K562 (cell line): ENCODE measurements at regions not wholly inside any gene's neighbourhood (a gene's known extent, or its start where the extent isn't known, plus 50 kb on each side); places are given as distances from the start of the nearest gene placed in this dataset.

Source experiments
- ATAC-seq: fragments of 200-7000 bp; cut with Tn5 transposase; 3 replicates; pipeline ENCODE4 v1.9.1; 2020; ENCODE audit warnings: moderate library complexity
- BruUV-seq: library from RNA; stranded (reverse); fragments of 400-500 nt; replicated peaks from 2 replicates; lab custom pipeline; 2021; lab: Mats Ljungman, UMichigan
- CTCF ChIA-PET: fragments of 300-600 bp; formaldehyde crosslinking; extraction: SDS; loops from one replicate; lab custom pipeline; 2021; ENCODE audit warnings: low intra/inter-chr PET ratio; lab: Yijun Ruan, JAX
- POLR2A ChIA-PET: fragments of 300-600, 350-650 bp; sonication (Branson Sonifier 250); formaldehyde crosslinking; extraction: SDS; loops from one replicate; lab custom pipeline; 2021; ENCODE audit warnings: antibody characterized with exemption, inconsistent platforms; lab: Yijun Ruan, JAX
- DNase-seq, 4 experiments: peaks; one replicate each; pipeline versions ENCODE4 v3.0.0 to v3.0.0-alpha.2; 2011 to 2018; ENCODE audit warnings: low spot score in 3 of 4, mixed read lengths in 3 of 4; ENCODE audit errors: extremely low read depth in 1 of 4
- FAIRE-seq: peaks from 2 replicates; lab custom pipeline; 2011; peaks lifted over from hg19 to GRCh38; lab: Jason Lieb, UNC
- H2AFZ ChIP-seq: 2 replicates; pipeline ENCODE4 v1.6.0; 2011; ENCODE audit warnings: low read depth, low read length, control low read depth, inconsistent platforms
- H3K27ac ChIP-seq: fragments of 200-600 bp; 3 replicates; pipeline ENCODE4 v1.8.0; 2011; ENCODE audit warnings: low read depth, mild to moderate bottlenecking, control low read depth, inconsistent platforms, low read length, moderate library complexity, mixed read lengths; ENCODE audit errors: extremely low read depth
- H3K27me3 ChIP-seq, 2 experiments: fragments of 300-600 bp in 1 of 2; 2 replicates in 1 of 2; 3 replicates in 1 of 2; pipeline versions ENCODE4 v1.6.0 to v1.8.0; 2011; ENCODE audit warnings: inconsistent platforms in 2 of 2, low read length in 2 of 2, mild to moderate bottlenecking in 1 of 2, mixed read lengths in 1 of 2, moderate library complexity in 1 of 2; ENCODE audit not compliant: control insufficient read depth in 2 of 2, insufficient read depth in 2 of 2
- H3K36me3 ChIP-seq: fragments of 300-600 bp; 3 replicates; pipeline ENCODE4 v1.8.0; 2011; ENCODE audit warnings: mild to moderate bottlenecking, low read length, inconsistent platforms; ENCODE audit not compliant: control insufficient read depth, insufficient read depth
- H3K4me1 ChIP-seq, 2 experiments: fragments of 200-600 bp in 1 of 2; replicated peaks in 1 of 2; 2 replicates in 1 of 2; 3 replicates in 1 of 2; pipeline versions ENCODE4 v1.5.1 to v1.8.0; 2011; ENCODE audit warnings: inconsistent platforms in 2 of 2, low read length in 2 of 2, mild to moderate bottlenecking in 1 of 2, mixed read lengths in 1 of 2, moderate library complexity in 1 of 2; ENCODE audit not compliant: control insufficient read depth in 2 of 2, insufficient read depth in 2 of 2
- H3K4me2 ChIP-seq: 2 replicates; pipeline ENCODE4 v1.6.1; 2011; ENCODE audit warnings: low read length, control low read depth, inconsistent platforms, mixed read lengths; ENCODE audit not compliant: insufficient read depth
- H3K4me3 ChIP-seq: fragments of 200-600 bp; sonication (generic), shearing (Covaris generic); 2 replicates; pipeline ENCODE4 v1.5.1; 2016; ENCODE audit warnings: control low read depth, inconsistent platforms
- H3K79me2 ChIP-seq: fragments of 200-600 bp; 3 replicates; pipeline ENCODE4 v1.8.0; 2011; ENCODE audit warnings: low read length, inconsistent platforms; ENCODE audit not compliant: control insufficient read depth, insufficient read depth
- H3K9ac ChIP-seq, 2 experiments: 2 replicates each; pipeline versions ENCODE4 v1.6.0 to v1.6.1; 2011; ENCODE audit warnings: low read depth in 2 of 2, low read length in 2 of 2, control low read depth in 1 of 2, inconsistent platforms in 1 of 2, mild to moderate bottlenecking in 1 of 2, mixed read lengths in 1 of 2; ENCODE audit not compliant: insufficient read depth in 1 of 2
- H3K9me1 ChIP-seq: one replicate; pipeline ENCODE4 v1.6.0; 2011; ENCODE audit warnings: inconsistent platforms, mild to moderate bottlenecking, low read length, moderate library complexity; ENCODE audit not compliant: control insufficient read depth, insufficient read depth
- H3K9me3 ChIP-seq: replicated peaks from 2 replicates; pipeline ENCODE4 v1.5.1; 2011; ENCODE audit warnings: low read depth, low read length, inconsistent platforms; ENCODE audit not compliant: control insufficient read depth, insufficient read depth
- H4K20me1 ChIP-seq: replicated peaks from 2 replicates; pipeline ENCODE4 v1.6.1; 2011; ENCODE audit warnings: low read length, inconsistent platforms, mixed read lengths; ENCODE audit not compliant: control insufficient read depth, insufficient read depth
- CEBPB ChIP-seq: fragments of 450-650 bp; IDR thresholded peaks from 2 replicates; pipeline ENCODE4 v1.6.1; 2016; ENCODE audit warnings: missing genetic modification characterization, missing compliant biosample characterization
- EZH2 ChIP-seq: IDR thresholded peaks from 2 replicates; pipeline ENCODE4 v1.6.1; 2012; ENCODE audit warnings: low read depth, mild to moderate bottlenecking, inconsistent platforms, low read length, borderline replicate concordance
- GTF2E2 ChIP-seq: fragments of 200-800 bp; sonication (Bioruptor generic); IDR thresholded peaks from 2 replicates; pipeline ENCODE4 v1.6.1; 2016; ENCODE audit warnings: missing genetic modification characterization, missing compliant biosample characterization
- HCFC1 ChIP-seq: IDR thresholded peaks from 2 replicates; pipeline ENCODE4 v1.6.1; 2012; ENCODE audit warnings: low read depth, low read length, improper control_type of control experiment
- KAT8 ChIP-seq: fragments of 450-650 bp; IDR thresholded peaks from 2 replicates; pipeline ENCODE4 v1.6.1; 2016; ENCODE audit warnings: low read depth, mild to moderate bottlenecking
- MAFF ChIP-seq: IDR thresholded peaks from 2 replicates; pipeline ENCODE4 v1.6.1; 2012; ENCODE audit warnings: low read length, improper control_type of control experiment
- MAFG ChIP-seq: fragments of 450-650 bp; conservative IDR thresholded peaks from 2 replicates; pipeline ENCODE4 v1.6.1; 2016; ENCODE audit warnings: missing genetic modification characterization, missing compliant biosample characterization
- MAFK ChIP-seq: IDR thresholded peaks from 2 replicates; pipeline ENCODE4 v1.6.1; 2011; ENCODE audit warnings: low read length, improper control_type of control experiment
- MYC ChIP-seq, 2 experiments: fragments of 250-450 bp in 1 of 2; sonication (Bioruptor Pico) in 1 of 2; IDR thresholded peaks; 2 replicates each; pipeline versions ENCODE4 v1.5.1 to v1.6.1; 2012 to 2021; ENCODE audit warnings: low read depth in 2 of 2, borderline replicate concordance in 1 of 2, improper control_type of control experiment in 1 of 2, low read length in 1 of 2, mild to moderate bottlenecking in 1 of 2, moderate library complexity in 1 of 2
- RFX7 ChIP-seq: fragments of 250-450 bp; sonication (Bioruptor Pico); IDR thresholded peaks from 2 replicates; pipeline ENCODE4 v1.5.1; 2021; ENCODE audit warnings: mild to moderate bottlenecking
- ZNF316 ChIP-seq: fragments of 450-650 bp; IDR thresholded peaks from 2 replicates; pipeline ENCODE4 v1.6.1; 2016
- ZNF57 ChIP-seq: fragments of 450-650 bp; formaldehyde crosslinking; IDR thresholded peaks from 2 replicates; pipeline ENCODE4 v1.4.0; 2020; ENCODE audit warnings: mild to moderate bottlenecking, moderate library complexity
- ZNF830 ChIP-seq: fragments of 250-450 bp; sonication (Bioruptor Pico); IDR thresholded peaks from 2 replicates; pipeline ENCODE4 v1.5.0; 2021; ENCODE audit warnings: mild to moderate bottlenecking
- WGBS: fragments of 100-300 bp; shearing (Covaris generic); methylation state at CpG from one replicate; pipeline ENCODE4 v1.1.6; 2016; ENCODE audit warnings: low coverage, mixed read lengths; ENCODE audit not compliant: insufficient coverage; ENCODE audit errors: missing lambda C conversion rate; 5-methylcytosine and 5-hydroxymethylcytosine counted together
- in situ Hi-C: fragments of 300-500 bp; cut with MboI; formaldehyde crosslinking; loops from 4 replicates; pipeline ENCODE4 v1.15.0; 2018; ENCODE audit warnings: inconsistent platforms, mixed read lengths
- intact Hi-C: fragments of 100-400 bp; cut with micrococcal nuclease; formaldehyde crosslinking; loops from 2 replicates; pipeline ENCODE4 v1.14.2; 2022
- TF ChIP-seq, protein P1 (sequence below): sonication (generic); formaldehyde crosslinking; IDR thresholded peaks from 2 replicates; pipeline ENCODE4 v1.8.1; 2023; ENCODE audit warnings: mild to moderate bottlenecking, missing genetic modification reagents

DNA sequence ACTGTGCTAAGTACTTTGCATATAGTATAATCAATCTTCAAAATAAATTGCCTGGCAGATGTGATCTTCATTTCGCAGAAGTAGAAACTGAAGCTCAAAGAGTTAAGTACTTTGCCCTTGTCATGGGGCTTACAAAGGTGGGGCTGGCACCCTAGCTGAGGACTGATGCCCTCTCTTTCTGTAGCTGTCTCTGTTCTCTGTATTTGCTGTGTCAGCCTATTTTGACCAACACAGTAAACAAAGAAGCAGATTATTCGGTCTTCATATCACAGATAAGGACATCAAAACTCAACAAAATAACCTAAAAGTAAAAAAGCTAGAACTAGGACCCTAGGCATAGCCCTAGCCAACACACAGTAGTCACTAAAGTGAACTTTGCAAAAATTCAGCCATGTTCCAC is 570.5 kb upstream of the TENM3 start:
- no peaks in the 10 kb centered on the region for H3K4me1 ChIP-seq
- no peak overlapping the region for H3K4me3 ChIP-seq
- no TSS peak for BruUV-seq
- H3K79me2 ChIP-seq = no peaks in the 10 kb centered on the region
- no peak overlapping the region for H2AFZ ChIP-seq
- ATAC-seq = no peak
- no peaks in the 10 kb centered on the region for H3K9me1 ChIP-seq
- ChIA-PET POLR2A (no interaction called here), CTCF (no interaction called here)
- H3K9me3 ChIP-seq = no peaks in the 10 kb centered on the region
- H3K4me2 ChIP-seq = no peak overlapping the region
- H3K27ac ChIP-seq = no peak overlapping the region
- H3K36me3 ChIP-seq = no peaks in the 10 kb centered on the region
- intact Hi-C loops = no loop called here
- no peak for FAIRE-seq
- no peaks in the 10 kb centered on the region for H3K27me3 ChIP-seq
- no peaks in the 10 kb centered on the region for H4K20me1 ChIP-seq
- H3K9ac ChIP-seq = no peak overlapping the region
- in situ Hi-C loops = no loop called here
- WGBS = 0% methylated on average over 2 of the region's 2 CpGs
- DNase-seq = no peak
- TF ChIP-seq EZH2 (no peak), MAFF (peak; percentile 49), GTF2E2 (no peak), ZNF830 (no peak), KAT8 (no peak), HCFC1 (no peak), MYC (IDR thresholded peaks at IDR 0.05; ENCODE audit: low read depth, low read length) (no peak), MYC (CRISPR knock-in tag; IDR thresholded peaks at IDR 0.05; ENCODE audit: borderline replicate concordance, low read depth) (no peak), CEBPB (tag) (no peak), ZNF316 (peak; percentile 37; the same call in 1 of the 2 replicates), MAFG (tag) (peak; percentile 27; the same call in 1 of the 2 replicates), RFX7 (no peak), ZNF57 (no peak), MAFK (peak; percentile 40)
- TF ChIP-seq, protein P1, sequence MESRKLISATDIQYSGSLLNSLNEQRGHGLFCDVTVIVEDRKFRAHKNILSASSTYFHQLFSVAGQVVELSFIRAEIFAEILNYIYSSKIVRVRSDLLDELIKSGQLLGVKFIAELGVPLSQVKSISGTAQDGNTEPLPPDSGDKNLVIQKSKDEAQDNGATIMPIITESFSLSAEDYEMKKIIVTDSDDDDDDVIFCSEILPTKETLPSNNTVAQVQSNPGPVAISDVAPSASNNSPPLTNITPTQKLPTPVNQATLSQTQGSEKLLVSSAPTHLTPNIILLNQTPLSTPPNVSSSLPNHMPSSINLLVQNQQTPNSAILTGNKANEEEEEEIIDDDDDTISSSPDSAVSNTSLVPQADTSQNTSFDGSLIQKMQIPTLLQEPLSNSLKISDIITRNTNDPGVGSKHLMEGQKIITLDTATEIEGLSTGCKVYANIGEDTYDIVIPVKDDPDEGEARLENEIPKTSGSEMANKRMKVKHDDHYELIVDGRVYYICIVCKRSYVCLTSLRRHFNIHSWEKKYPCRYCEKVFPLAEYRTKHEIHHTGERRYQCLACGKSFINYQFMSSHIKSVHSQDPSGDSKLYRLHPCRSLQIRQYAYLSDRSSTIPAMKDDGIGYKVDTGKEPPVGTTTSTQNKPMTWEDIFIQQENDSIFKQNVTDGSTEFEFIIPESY (CRISPR knock-in tag) = no peak
